ENCODE measurements at regions not wholly inside any gene's neighbourhood (a gene's known extent, or its start where the extent isn't known, plus 50 kb on each side); places are given as distances from the start of the nearest gene placed in this dataset.

DNA sequence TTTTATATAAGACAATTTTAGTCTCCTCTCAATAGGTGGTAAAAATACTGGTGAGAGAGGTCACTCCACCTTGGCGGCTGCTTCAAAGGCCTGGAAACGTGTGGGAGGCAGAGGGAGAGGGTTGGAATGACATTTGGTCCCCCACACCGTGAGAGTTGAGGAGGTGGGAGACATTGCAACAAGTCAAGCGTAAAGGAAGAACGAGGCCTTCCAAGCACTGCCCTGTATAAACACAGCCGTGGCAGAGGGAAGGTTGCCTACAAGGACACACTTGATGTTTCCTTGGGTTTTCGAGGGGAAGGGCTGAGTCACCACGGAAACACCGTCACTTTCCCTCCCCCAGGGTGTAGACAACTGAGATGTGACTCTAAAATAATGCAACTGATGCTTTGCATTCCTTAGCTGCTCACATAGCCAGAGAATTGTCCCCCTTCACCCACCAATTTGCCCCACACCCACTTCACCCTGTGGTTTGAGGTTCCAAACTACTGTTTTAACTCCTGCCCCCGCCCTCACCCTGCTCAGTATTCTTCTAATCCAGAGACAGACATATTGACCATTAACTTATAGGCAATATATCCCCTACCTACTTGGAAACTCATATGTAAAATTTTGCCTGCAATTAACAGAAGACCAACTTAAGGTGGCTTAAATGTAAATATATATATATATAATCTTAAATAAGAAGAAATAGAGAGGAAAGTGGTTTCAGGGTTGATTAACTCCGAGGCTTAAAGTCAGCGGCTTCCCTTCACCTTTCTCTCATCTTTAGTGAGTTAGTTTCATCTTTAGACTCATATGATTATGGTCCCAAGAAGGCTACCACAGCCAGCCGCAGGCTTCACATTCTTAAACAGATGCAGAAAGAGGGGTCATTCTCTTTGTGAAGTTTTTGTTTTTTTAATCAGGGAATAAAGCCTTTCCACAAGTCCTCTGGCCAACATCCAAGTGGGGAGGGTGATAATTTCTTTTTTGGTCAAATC lies 54.1 kb upstream of the BDNF start:
- TF ChIP-seq, protein P1, sequence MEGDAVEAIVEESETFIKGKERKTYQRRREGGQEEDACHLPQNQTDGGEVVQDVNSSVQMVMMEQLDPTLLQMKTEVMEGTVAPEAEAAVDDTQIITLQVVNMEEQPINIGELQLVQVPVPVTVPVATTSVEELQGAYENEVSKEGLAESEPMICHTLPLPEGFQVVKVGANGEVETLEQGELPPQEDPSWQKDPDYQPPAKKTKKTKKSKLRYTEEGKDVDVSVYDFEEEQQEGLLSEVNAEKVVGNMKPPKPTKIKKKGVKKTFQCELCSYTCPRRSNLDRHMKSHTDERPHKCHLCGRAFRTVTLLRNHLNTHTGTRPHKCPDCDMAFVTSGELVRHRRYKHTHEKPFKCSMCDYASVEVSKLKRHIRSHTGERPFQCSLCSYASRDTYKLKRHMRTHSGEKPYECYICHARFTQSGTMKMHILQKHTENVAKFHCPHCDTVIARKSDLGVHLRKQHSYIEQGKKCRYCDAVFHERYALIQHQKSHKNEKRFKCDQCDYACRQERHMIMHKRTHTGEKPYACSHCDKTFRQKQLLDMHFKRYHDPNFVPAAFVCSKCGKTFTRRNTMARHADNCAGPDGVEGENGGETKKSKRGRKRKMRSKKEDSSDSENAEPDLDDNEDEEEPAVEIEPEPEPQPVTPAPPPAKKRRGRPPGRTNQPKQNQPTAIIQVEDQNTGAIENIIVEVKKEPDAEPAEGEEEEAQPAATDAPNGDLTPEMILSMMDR (IDR thresholded peaks at IDR 0.05), result no peak
- no peak for TF ChIP-seq ZFX (IDR thresholded peaks at IDR 0.05; ENCODE audit: borderline replicate concordance)
